Medulla oblongata (tissue), 1 donor: ENCODE measurements at regions not wholly inside any gene's neighbourhood (a gene's known extent, or its start where the extent isn't known, plus 50 kb on each side); places are given as distances from the start of the nearest gene placed in this dataset.

ENCODE experiments used
- DNase-seq: peaks from one replicate; pipeline ENCODE4 v3.0.0-alpha.2; 2015; ENCODE audit errors: extremely low spot score

GRCh38 chr2:18085593-18085992 is 207.1 kb downstream of the KCNS3 start:
- DNase-seq = no peak

DNA sequence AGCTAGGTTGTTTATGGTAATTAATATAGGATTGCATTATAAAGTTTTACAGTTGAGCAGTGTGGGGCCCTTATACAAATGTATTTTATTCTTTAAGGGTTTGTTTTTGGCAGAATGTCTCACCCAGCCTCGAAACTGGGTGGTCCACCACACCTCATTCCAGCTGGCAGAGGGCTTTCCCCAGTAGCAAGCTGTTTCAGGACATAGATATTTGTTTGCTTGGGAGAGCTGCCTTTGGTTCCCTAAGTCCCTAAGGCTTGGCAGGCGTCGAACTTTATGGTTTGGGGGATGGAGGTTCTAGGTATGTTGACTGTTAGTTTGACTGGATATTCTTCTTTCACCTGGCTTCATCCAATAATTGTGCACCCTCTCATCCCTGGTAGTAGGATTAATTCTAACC is 205.9 kb downstream of the KCNS3 start:
- DNase-seq = no peak

DNA sequence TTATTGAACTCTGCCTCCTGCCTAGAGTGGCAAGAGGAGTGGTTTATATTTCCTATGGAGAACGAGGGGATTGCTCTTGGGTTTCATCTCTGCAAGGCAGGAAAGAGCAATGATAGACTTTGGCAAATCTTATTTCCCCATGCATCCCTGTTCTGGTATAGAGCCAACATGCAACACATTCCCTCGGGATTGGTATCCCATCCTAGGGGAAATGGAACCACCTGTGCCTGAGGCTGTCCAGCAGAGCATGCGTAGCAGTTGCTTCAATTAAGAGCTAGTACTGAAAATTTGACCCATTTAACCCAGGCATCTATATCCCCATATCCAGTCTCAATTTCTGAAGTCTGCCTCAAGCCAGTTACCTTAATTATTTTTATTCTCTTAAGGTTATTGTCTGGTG is 205.3 kb downstream of the KCNS3 start:
- no peak for DNase-seq

- DNase-seq = no peak
These were observed 199.7 kb downstream of the KCNS3 start for GRCh38 chr2:18078216-18078615.

DNA sequence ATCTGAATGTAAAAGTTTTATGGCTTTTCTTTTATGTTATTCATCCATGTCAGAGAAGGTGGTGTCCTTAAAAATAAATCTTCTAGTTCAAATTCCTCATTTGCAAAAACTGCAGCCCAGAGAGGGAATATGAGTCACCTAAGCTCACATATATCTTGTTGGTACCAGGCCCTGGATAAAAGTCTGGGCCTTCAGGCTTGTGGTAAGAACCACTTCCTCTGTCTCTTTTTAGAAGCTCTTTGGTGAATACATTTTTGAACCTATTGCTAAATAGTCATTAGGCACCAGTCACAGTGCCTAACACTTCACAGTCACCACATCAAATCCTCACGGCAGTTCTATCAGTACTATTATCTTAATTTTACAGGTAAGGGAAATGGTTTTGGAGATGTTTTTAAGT is 199.2 kb downstream of the KCNS3 start:
- DNase-seq = no peak

DNA sequence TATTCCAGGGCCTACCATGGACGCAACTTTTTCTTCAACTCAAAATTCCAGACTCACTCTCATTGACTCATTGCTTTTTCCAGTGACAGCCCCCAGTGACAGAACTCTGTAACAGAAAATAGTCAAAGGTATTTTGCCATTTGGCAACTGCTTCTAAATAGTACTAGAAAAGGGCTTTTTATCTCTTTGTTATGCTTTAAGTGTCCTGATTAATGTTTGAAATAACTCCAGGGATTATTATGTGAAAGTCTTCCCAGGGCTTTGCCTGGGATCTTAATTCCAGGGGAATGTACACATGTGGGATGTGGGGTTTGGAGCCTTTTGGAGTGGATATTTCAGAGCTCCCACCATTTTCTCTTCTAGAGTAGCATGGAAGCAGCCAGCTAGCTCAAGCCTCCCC is 198.8 kb downstream of the KCNS3 start:
- DNase-seq = no peak

DNA sequence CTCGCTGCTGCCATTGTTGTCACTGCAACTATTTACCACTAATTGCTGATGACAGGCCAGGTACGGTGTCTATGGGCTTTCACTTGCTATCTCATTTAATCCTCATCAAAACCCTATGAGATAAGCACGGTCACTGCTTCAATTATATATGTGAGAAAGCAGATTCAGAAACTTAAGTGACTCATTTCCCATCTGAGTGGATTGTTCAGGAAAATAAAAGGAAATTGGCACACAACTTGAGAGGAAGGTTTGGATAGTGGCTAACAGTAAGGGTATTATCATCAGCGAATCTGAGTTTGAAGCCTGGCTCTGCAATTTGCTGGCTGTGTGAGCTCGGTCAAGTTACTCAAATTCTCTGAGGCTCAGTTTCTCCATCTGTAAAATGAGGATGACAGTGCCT is 196.0 kb downstream of the KCNS3 start:
- DNase-seq = no peak

DNA sequence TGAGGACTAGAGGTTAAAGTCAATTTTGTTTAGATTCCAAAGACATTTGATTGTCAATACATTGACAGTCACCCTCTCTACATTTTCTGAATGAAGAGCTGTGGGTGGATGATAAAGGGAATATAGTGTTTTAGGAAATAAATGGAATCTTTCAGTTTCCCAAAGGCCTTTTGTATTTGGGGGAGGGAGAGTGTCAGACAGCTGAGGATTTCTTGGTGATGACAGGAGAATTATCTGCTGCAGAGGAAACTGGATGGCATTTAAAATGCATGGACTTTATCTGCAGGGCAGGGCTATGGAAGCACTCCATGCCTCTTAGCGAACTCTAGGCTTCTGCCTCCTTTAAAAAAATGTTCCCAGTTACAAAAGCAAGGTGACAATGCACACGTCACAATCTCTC is 195.1 kb downstream of the KCNS3 start:
- no peak for DNase-seq

GRCh38 chr2:18067588-18068384 is 189.3 kb downstream of the KCNS3 start:
- no peak for DNase-seq

GRCh38 chr2:18066894-18067293 is 188.4 kb downstream of the KCNS3 start:
- DNase-seq = no peak

GRCh38 chr2:18066066-18066465 is 187.6 kb downstream of the KCNS3 start:
- DNase-seq = no peak

- DNase-seq = no peak
These were observed 186.8 kb downstream of the KCNS3 start for GRCh38 chr2:18065249-18065648.

DNA sequence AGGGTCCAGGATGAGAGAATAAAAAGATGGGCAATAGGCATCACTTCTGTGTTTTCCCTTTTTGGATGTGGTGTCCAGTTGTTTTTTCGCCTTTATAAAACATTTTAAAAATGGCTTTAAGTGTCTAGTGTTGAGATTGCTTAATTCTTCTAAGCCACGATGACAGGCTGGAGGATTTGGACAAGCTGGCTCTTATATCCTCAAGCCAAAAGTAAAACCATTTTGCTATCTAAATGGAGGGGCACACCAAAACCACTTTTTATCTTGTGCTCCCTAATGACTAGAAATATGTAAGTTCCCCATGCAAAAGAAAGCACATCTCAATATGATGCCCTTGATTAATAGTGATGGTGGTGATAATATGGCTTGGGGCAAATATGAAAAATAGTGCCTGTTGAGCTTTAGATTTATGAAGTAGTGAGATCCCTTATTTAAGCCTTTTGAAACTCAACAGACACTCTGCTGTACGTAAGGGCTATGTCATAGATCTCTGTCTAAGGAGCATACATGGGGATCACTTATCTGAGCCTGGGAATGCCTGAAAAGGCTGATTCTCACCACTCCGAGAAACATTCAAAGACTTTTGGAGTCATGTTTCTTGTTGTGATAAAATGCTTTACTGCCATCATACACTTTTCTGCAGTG is 185.5 kb downstream of the KCNS3 start:
- DNase-seq = no peak

- no peak for DNase-seq
These were observed 184.4 kb downstream of the KCNS3 start for GRCh38 chr2:18062892-18063291.

DNA sequence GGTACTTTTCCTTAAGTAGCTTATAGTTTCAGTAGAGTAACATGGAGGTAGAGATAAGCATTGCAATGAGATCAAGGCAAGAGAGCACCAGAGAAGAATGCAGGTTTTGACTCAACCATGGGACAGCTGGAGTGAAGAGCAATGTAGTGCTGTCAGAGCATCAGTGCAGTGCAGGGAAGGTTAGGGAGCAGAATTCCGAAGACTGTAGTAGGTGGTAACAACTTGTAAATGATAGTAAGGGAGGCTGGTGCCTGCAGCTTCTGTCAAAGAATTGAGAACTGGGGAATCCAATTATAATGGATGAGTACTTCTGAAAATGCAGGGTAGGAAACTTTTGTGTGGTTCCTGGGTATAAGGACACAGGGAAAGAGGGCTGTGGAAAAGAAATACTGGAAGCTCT is 183.2 kb downstream of the KCNS3 start:
- no peak for DNase-seq

- no peak for DNase-seq
These were observed 179.2 kb downstream of the KCNS3 start for GRCh38 chr2:18057657-18058056.

- DNase-seq = no peak
These were observed 176.8 kb downstream of the KCNS3 start for GRCh38 chr2:18055290-18055689.

DNA sequence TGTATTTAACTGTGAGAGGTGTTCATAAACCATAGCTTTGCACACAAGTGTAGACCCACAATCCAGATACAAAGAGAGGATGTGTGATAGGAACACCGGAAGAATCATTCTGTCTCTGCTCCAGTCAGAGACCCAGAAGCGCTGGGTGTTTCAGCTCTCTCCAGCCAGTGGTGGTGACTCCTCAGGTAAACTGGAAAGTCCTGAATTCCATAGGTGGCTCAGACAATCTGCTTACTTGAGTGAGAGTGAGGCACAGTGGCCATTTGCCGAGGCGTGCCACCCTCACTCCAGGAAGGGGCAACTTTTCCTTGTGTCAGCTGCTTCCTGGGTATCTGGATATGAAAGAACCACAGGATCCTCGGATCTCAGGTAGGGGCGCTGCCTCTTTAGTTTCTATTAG is 171.5 kb downstream of the KCNS3 start:
- DNase-seq = no peak

GRCh38 chr2:18049325-18049724 is 170.9 kb downstream of the KCNS3 start:
- no peak for DNase-seq

GRCh38 chr2:18047896-18048657 is 169.6 kb downstream of the KCNS3 start:
- DNase-seq = no peak

DNA sequence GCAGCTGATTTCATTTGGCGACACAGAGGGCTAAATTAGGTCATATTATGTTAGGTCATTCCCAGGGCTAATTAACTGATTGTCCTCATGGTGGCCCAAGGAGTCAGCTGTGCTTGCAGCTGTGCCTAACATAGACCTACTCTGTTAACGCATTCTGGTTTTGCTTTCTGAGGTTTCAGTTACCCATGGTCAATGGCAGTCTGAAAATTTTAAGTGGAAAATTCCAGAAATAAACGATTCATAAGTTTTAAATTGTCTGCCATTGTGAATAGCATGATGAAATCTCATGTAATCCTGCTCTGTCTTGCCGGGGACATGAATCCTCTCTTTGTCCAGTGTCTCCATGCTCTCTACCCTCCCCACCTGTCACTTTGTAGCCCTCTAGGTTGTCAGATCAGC is 168.7 kb downstream of the KCNS3 start:
- peak; percentile 27 for DNase-seq

- no peak for DNase-seq
These were observed 168.2 kb downstream of the KCNS3 start for GRCh38 chr2:18046558-18047212.
